ENCODE measurements at regions not wholly inside any gene's neighbourhood (a gene's known extent, or its start where the extent isn't known, plus 50 kb on each side); places are given as distances from the start of the nearest gene placed in this dataset.

DNA sequence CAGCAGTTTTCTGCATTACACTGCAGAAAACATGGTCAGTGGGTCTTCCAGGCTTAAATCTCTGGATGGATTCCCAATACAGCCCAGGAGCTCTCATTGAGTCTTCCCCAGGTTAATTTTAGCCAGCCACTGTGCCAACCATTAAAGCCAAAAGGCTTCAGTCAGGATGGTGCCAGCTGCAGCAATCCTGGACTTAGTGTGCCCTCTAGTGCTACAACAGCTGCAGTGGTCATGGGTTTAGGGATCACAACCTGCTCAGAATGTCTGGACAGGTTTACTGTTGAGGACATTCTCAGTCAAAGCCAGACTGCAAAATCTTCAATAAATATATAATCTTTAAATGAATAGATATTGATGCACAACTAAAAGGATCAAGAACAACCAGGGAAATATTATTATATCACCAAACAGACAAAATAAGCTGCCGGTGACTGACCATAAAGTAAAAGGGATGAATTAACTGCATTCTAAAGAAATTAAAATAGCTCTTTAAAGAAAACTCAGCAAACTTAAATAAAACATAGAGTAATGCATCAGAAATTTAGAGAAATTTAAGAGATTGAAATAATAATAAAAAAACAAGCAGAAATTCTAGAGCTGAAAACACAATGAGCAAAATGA, 639.9 kb downstream of the SPOCK3 start:
- TF ChIP-seq, protein P1, sequence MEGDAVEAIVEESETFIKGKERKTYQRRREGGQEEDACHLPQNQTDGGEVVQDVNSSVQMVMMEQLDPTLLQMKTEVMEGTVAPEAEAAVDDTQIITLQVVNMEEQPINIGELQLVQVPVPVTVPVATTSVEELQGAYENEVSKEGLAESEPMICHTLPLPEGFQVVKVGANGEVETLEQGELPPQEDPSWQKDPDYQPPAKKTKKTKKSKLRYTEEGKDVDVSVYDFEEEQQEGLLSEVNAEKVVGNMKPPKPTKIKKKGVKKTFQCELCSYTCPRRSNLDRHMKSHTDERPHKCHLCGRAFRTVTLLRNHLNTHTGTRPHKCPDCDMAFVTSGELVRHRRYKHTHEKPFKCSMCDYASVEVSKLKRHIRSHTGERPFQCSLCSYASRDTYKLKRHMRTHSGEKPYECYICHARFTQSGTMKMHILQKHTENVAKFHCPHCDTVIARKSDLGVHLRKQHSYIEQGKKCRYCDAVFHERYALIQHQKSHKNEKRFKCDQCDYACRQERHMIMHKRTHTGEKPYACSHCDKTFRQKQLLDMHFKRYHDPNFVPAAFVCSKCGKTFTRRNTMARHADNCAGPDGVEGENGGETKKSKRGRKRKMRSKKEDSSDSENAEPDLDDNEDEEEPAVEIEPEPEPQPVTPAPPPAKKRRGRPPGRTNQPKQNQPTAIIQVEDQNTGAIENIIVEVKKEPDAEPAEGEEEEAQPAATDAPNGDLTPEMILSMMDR (IDR thresholded peaks at IDR 0.05; ENCODE audit: low read depth, low read length) = peak; percentile 92

DNA sequence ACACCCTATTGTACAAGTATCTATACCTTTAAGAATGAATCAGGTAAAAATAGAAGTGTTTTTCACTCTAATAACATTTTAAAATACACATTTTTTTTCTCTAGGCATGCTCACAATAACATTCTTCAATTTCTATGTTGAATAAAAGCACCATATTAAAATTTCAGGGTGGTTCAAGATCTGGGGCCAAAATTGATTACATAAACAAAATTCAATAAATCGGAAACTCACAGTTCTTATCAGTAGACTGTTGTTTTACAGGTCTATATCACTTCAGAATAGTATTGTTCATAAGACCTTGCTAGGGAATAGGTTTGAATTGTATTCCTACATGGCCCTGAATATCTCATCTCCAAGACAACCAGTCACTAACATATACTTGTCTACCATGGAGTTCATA, 634.0 kb downstream of the SPOCK3 start:
- Histone ChIP-seq H3K4me1 (no peaks in the 10 kb centered on the region), H3K4me3 (ENCODE audit: low read depth, low read length) (no peak overlapping the region), H3K36me3 (no peaks in the 10 kb centered on the region), H3K9me3 (no peaks in the 10 kb centered on the region), H3K27me3 (no peaks in the 10 kb centered on the region)
- TF ChIP-seq, protein P1 (IDR thresholded peaks at IDR 0.05; ENCODE audit: low read depth, low read length) = no peak
- DNase-seq = no peak

More for the DNA sequence above, 639.9 kb downstream of the SPOCK3 start:
- no peaks in the 10 kb centered on the region for H3K9me3 ChIP-seq
- peak; percentile 62 for DNase-seq
- H3K4me3 ChIP-seq (ENCODE audit: low read depth, low read length) = no peak overlapping the region
- H3K4me1 ChIP-seq = no peaks in the 10 kb centered on the region
- H3K27me3 ChIP-seq = no peaks in the 10 kb centered on the region
- no peaks in the 10 kb centered on the region for H3K36me3 ChIP-seq

DNA sequence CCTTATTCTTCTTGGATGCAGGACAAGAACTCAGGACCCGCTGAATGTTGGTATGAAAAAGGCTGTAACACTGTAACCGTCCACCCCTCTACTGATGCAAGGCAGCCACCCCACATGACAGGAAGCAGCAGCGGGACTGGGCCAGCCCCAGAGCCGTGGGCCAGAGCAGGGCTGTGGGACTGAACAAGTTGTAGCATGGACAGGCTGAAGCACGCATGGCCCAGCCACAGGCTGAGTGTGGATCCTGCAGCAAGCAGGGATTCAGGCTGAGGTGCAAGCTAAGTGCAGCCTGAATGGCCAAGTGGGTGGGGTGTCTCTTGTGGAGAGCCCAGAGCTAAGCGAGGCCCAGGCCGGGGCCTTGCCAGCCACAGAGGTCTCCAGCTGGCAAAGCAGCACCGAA, 632.2 kb downstream of the SPOCK3 start:
- H3K9me3 ChIP-seq = no peaks in the 10 kb centered on the region

DNA sequence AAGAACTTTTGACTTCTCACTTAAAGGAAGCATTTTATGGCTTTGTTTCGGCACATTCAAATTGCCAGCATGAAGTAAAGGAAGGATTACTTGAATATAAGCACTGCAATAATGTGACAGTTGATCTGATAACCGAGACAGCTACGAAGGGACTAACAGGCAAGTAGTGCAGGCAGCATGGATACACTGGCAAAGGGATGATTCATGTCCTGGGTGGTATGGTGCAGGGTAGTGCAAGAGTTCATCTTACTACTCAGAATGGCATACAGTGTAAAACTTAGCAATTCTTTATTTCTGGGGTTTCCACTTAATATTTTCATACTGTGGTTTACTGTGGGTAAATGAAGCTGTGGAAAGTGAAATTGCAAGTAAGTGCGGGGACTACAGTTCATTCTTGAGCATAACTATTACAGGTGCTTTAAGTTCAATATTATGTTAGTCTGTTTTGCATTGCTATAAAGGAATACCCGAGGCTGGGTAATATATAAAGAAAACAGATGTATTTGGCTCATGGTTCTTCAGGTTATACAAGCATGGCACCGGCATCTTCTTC, 611.8 kb downstream of the SPOCK3 start:
- TF ChIP-seq, protein P1 (IDR thresholded peaks at IDR 0.05; ENCODE audit: low read depth, low read length) = no peak
- no peaks in the 10 kb centered on the region for H3K9me3 ChIP-seq

More for the DNA sequence above, 632.2 kb downstream of the SPOCK3 start:
- Histone ChIP-seq H3K4me1 (no peaks in the 10 kb centered on the region), H3K4me3 (ENCODE audit: low read depth, low read length) (no peak overlapping the region), H3K27me3 (no peaks in the 10 kb centered on the region), H3K36me3 (no peaks in the 10 kb centered on the region)
- no peak for DNase-seq
- TF ChIP-seq, protein P1 (IDR thresholded peaks at IDR 0.05; ENCODE audit: low read depth, low read length) = no peak

DNA sequence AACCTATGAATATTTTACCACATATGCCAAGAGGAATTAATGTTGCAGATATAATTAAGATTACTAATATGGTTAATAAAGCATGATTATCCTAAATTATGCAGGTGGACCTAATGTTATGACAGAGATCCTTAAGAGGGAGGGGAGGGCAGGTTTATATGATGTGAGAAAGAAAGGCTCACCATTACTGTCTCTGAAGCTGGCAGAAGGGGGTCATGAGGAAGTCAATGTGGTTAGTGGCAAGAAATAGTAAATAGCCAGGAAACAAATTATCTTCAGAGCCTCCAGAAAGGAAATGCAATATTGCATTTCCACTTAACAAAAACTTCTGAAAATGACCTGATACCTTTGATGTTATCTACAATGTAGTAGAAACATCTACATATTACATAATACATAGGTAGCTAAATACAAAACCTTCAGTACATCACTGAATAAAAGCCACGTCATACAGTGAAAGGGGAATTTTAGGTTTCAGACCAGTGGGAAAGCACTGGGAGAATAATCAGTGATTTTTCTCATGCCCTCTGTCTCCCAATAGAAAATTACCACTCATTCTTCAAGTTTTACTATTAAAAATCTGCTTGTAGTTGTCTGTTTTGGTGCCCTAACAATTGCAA, 609.2 kb downstream of the SPOCK3 start:
- H3K36me3 ChIP-seq = no peaks in the 10 kb centered on the region

More for the DNA sequence above, 611.8 kb downstream of the SPOCK3 start:
- Histone ChIP-seq H3K27me3 (no peaks in the 10 kb centered on the region), H3K4me3 (ENCODE audit: low read depth, low read length) (no peak overlapping the region), H3K36me3 (no peaks in the 10 kb centered on the region), H3K4me1 (peaks cover 3% of the 10 kb centered on the region; the same call in 1 of the 2 replicates)
- peak; percentile 41 for DNase-seq

More for the DNA sequence above, 609.2 kb downstream of the SPOCK3 start:
- peaks cover 3% of the 10 kb centered on the region; the same call in 1 of the 2 replicates for H3K4me1 ChIP-seq
- no peaks in the 10 kb centered on the region for H3K9me3 ChIP-seq
- DNase-seq = no peak
- TF ChIP-seq, protein P1 (IDR thresholded peaks at IDR 0.05; ENCODE audit: low read depth, low read length) = no peak
- no peak overlapping the region for H3K4me3 ChIP-seq (ENCODE audit: low read depth, low read length)
- no peaks in the 10 kb centered on the region for H3K27me3 ChIP-seq

Measured in BE2C (cell line).